Ishikawa (cell line): ENCODE measurements at regions not wholly inside any gene's neighbourhood (a gene's known extent, or its start where the extent isn't known, plus 50 kb on each side); places are given as distances from the start of the nearest gene placed in this dataset.

Source experiments
- CEBPB ChIP-seq: IDR thresholded peaks from 2 replicates; pipeline ENCODE4 v1.6.1; 2012
- CREB1 ChIP-seq: IDR thresholded peaks from 2 replicates; pipeline ENCODE4 v1.6.1; 2012; ENCODE audit warnings: low read depth
- EGR1 ChIP-seq: IDR thresholded peaks from 2 replicates; pipeline ENCODE4 v1.6.1; 2012
- EP300 ChIP-seq: IDR thresholded peaks from 2 replicates; pipeline ENCODE4 v1.6.1; 2012; ENCODE audit warnings: borderline replicate concordance
- FOXM1 ChIP-seq: IDR thresholded peaks from 2 replicates; pipeline ENCODE4 v1.6.1; 2012; ENCODE audit warnings: low read depth, borderline replicate concordance
- MAX ChIP-seq: IDR thresholded peaks from 2 replicates; pipeline ENCODE4 v1.6.1; 2012
- NFIC ChIP-seq: IDR thresholded peaks from 2 replicates; pipeline ENCODE4 v1.6.1; 2012
- RAD21 ChIP-seq: IDR thresholded peaks from 2 replicates; pipeline ENCODE4 v1.6.1; 2012; ENCODE audit warnings: low read depth
- REST ChIP-seq: IDR thresholded peaks from 2 replicates; pipeline ENCODE4 v1.6.1; 2012; ENCODE audit warnings: low read depth, mild to moderate bottlenecking
- TAF1 ChIP-seq: IDR thresholded peaks from 2 replicates; pipeline ENCODE4 v1.6.1; 2012; ENCODE audit warnings: low read depth, mild to moderate bottlenecking
- TCF12 ChIP-seq: IDR thresholded peaks from 2 replicates; pipeline ENCODE4 v1.6.1; 2012; ENCODE audit warnings: low read depth
- TEAD4 ChIP-seq: IDR thresholded peaks from 2 replicates; pipeline ENCODE4 v1.6.1; 2012
- USF1 ChIP-seq: IDR thresholded peaks from 2 replicates; pipeline ENCODE4 v1.6.1; 2012
- YY1 ChIP-seq: IDR thresholded peaks from 2 replicates; pipeline ENCODE4 v1.6.1; 2012; ENCODE audit warnings: low read depth

GRCh38 chrX:103149652-103150051 is 56.7 kb upstream of the NXF3 start:
- no peak for TF ChIP-seq RAD21
- TF ChIP-seq EGR1 = no peak
- no peak for TF ChIP-seq NFIC
- TF ChIP-seq MAX = no peak
- TF ChIP-seq YY1 = no peak
- no peak for TF ChIP-seq REST
- TF ChIP-seq EP300 = no peak
- TF ChIP-seq TCF12 = no peak
- TF ChIP-seq CREB1 = no peak
- TF ChIP-seq FOXM1 = no peak
- TF ChIP-seq USF1 = no peak
- no peak for TF ChIP-seq TEAD4
- no peak for TF ChIP-seq TAF1

- TF ChIP-seq YY1 (no peak), CEBPB (no peak), FOXM1 (no peak), NFIC (no peak), TEAD4 (no peak), USF1 (no peak), MAX (no peak), EP300 (no peak), TAF1 (no peak), EGR1 (no peak)
These were observed 55.1 kb upstream of the NXF3 start for GRCh38 chrX:103148075-103148474.
